ENCODE measurements at regions not wholly inside any gene's neighbourhood (a gene's known extent, or its start where the extent isn't known, plus 50 kb on each side); places are given as distances from the start of the nearest gene placed in this dataset.

GRCh38 chr2:111640480-111640879 lies 243.5 kb downstream of the ANAPC1 start:
- TF ChIP-seq EZH2 (IDR thresholded peaks at IDR 0.05; ENCODE audit: insufficient read depth, poor library complexity, severe bottlenecking) (no peak), EZH2phosphoT487 (IDR thresholded peaks at IDR 0.05; ENCODE audit: insufficient read depth, low read depth) (no peak)
- DNase-seq: no peak
- Histone ChIP-seq H3K9me3 (ENCODE audit: low read depth) (no peaks in the 10 kb centered on the region), H3K27ac (no peak overlapping the region), H3K36me3 (ENCODE audit: low read depth) (no peaks in the 10 kb centered on the region), H3K27me3 (replicated peaks; ENCODE audit: insufficient read depth) (no peaks in the 10 kb centered on the region), H3K4me2 (ENCODE audit: unreplicated experiment) (no peak overlapping the region), H3K4me3 (no peak overlapping the region), H2AFZ (no peak overlapping the region), H3F3A (ENCODE audit: insufficient read depth) (no peaks in the 10 kb centered on the region), H3K9ac (no peak overlapping the region), H3K9me2 (ENCODE audit: insufficient read depth) (no peaks in the 10 kb centered on the region), H3K79me2 (ENCODE audit: insufficient read depth) (no peaks in the 10 kb centered on the region), H3K4me1 (ENCODE audit: insufficient read depth) (no peaks in the 10 kb centered on the region), H4K20me1 (ENCODE audit: insufficient read depth) (no peaks in the 10 kb centered on the region)
- in situ Hi-C loops (cut with MboI): no loop called here
- WGBS, 2 experiments (ENCODE audit: low coverage in 1 of 2, low lambda C conversion rate in 2 of 2, missing lambda C conversion rate in 2 of 2): 30 to 41% methylated on average over 2 of the region's 2 CpGs

DNA sequence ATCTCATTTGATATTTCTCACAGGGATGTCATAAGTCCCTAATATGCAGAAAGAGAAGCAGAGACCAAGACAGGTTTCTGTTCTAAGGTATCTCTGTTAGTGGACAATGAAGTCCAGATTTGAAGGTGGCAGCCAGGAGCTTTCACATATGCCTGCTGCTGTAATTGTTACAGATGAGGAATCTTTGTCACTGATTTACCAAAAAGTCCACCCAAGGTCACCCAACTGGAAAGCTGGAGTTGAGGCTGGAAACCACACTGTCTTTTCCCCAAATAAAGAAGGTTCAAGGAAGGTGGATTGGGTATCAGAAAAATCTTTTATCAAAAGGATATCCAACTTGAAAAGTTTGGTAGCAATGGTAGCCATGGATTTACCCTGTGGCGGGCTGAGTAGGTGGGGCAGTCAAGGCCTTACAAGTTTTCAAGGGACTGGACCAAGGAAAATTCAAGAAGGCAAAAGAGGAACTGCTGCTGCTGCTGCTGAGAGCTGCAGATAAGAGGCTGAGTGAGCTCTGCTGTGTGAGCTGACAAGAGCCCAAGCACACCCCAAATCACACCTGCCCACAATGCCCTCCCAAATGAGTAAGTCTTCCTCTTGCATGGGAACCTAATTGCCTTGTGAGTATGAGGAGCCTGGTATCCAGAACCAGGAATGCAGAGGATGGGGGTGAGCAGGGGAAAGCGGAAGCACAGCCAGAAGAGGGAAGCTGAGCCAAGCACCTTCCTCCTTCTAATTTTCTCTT lies 241.2 kb downstream of the ANAPC1 start:
- DNase-seq: no peak
- 84 to 88% methylated on average over 2 of the region's 2 CpGs for WGBS, 2 experiments (ENCODE audit: low coverage in 1 of 2, low lambda C conversion rate in 2 of 2, missing lambda C conversion rate in 2 of 2)
- no peaks in the 10 kb centered on the region for H3K9me2 ChIP-seq (ENCODE audit: insufficient read depth)
- no peaks in the 10 kb centered on the region for H3K36me3 ChIP-seq (ENCODE audit: low read depth)
- TF ChIP-seq EZH2phosphoT487 (IDR thresholded peaks at IDR 0.05; ENCODE audit: insufficient read depth, low read depth) (no peak), EZH2 (IDR thresholded peaks at IDR 0.05; ENCODE audit: insufficient read depth, poor library complexity, severe bottlenecking) (no peak)
- no peak overlapping the region for H3K4me2 ChIP-seq (ENCODE audit: unreplicated experiment)
- H4K20me1 ChIP-seq (ENCODE audit: insufficient read depth): no peaks in the 10 kb centered on the region
- no peaks in the 10 kb centered on the region for H3F3A ChIP-seq (ENCODE audit: insufficient read depth)
- H3K9ac ChIP-seq: no peak overlapping the region
- no peaks in the 10 kb centered on the region for H3K27me3 ChIP-seq (replicated peaks; ENCODE audit: insufficient read depth)
- H3K9me3 ChIP-seq (ENCODE audit: low read depth): no peaks in the 10 kb centered on the region
- in situ Hi-C loops (cut with MboI): no loop called here
- H2AFZ ChIP-seq: no peak overlapping the region
- H3K79me2 ChIP-seq (ENCODE audit: insufficient read depth): no peaks in the 10 kb centered on the region
- no peak overlapping the region for H3K4me3 ChIP-seq
- H3K4me1 ChIP-seq (ENCODE audit: insufficient read depth): no peaks in the 10 kb centered on the region
- H3K27ac ChIP-seq: no peak overlapping the region

- Histone ChIP-seq H3K27ac (no peak overlapping the region), H3K9me3 (ENCODE audit: low read depth) (no peaks in the 10 kb centered on the region), H3K36me3 (ENCODE audit: low read depth) (no peaks in the 10 kb centered on the region), H2AFZ (no peak overlapping the region), H3K9ac (no peak overlapping the region), H3F3A (ENCODE audit: insufficient read depth) (no peaks in the 10 kb centered on the region), H3K9me2 (ENCODE audit: insufficient read depth) (no peaks in the 10 kb centered on the region), H3K27me3 (replicated peaks; ENCODE audit: insufficient read depth) (no peaks in the 10 kb centered on the region), H4K20me1 (ENCODE audit: insufficient read depth) (no peaks in the 10 kb centered on the region), H3K79me2 (ENCODE audit: insufficient read depth) (no peaks in the 10 kb centered on the region), H3K4me2 (ENCODE audit: unreplicated experiment) (no peak overlapping the region), H3K4me1 (ENCODE audit: insufficient read depth) (no peaks in the 10 kb centered on the region), H3K4me3 (no peak overlapping the region)
- no peak for DNase-seq
- no peak for TF ChIP-seq EZH2 (IDR thresholded peaks at IDR 0.05; ENCODE audit: insufficient read depth, poor library complexity, severe bottlenecking)
- TF ChIP-seq EZH2phosphoT487 (IDR thresholded peaks at IDR 0.05; ENCODE audit: insufficient read depth, low read depth): no peak
- 93 to 100% methylated on average over 1 of the region's 1 CpG for WGBS, 2 experiments (ENCODE audit: low coverage in 1 of 2, low lambda C conversion rate in 2 of 2, missing lambda C conversion rate in 2 of 2)
- in situ Hi-C loops (cut with MboI): no loop called here
Measured at GRCh38 chr2:111643759-111644158, 240.2 kb downstream of the ANAPC1 start.

GRCh38 chr2:111647359-111647758 lies 236.6 kb downstream of the ANAPC1 start:
- no peaks in the 10 kb centered on the region for H3K9me2 ChIP-seq (ENCODE audit: insufficient read depth)
- H3K4me1 ChIP-seq (ENCODE audit: insufficient read depth): no peaks in the 10 kb centered on the region
- H3K27me3 ChIP-seq (replicated peaks; ENCODE audit: insufficient read depth): no peaks in the 10 kb centered on the region
- no peak for DNase-seq
- H3K79me2 ChIP-seq (ENCODE audit: insufficient read depth): no peaks in the 10 kb centered on the region
- TF ChIP-seq EZH2phosphoT487 (IDR thresholded peaks at IDR 0.05; ENCODE audit: insufficient read depth, low read depth) (no peak), EZH2 (IDR thresholded peaks at IDR 0.05; ENCODE audit: insufficient read depth, poor library complexity, severe bottlenecking) (no peak)
- no peaks in the 10 kb centered on the region for H3K36me3 ChIP-seq (ENCODE audit: low read depth)
- 53 to 62% methylated on average over 3 of the region's 3 CpGs for WGBS, 2 experiments (ENCODE audit: low coverage in 1 of 2, low lambda C conversion rate in 2 of 2, missing lambda C conversion rate in 2 of 2)
- no peak overlapping the region for H3K4me3 ChIP-seq
- in situ Hi-C loops (cut with MboI): no loop called here
- no peak overlapping the region for H2AFZ ChIP-seq
- no peak overlapping the region for H3K9ac ChIP-seq
- no peak overlapping the region for H3K27ac ChIP-seq
- 0 out of 2 replicates have a peak, but pooled peaks cover 4% of the 10 kb centered on the region for H3F3A ChIP-seq (ENCODE audit: insufficient read depth)
- no peaks in the 10 kb centered on the region for H4K20me1 ChIP-seq (ENCODE audit: insufficient read depth)
- no peaks in the 10 kb centered on the region for H3K9me3 ChIP-seq (ENCODE audit: low read depth)
- no peak overlapping the region for H3K4me2 ChIP-seq (ENCODE audit: unreplicated experiment)

All from GM23248 (cell line).